Mucosa of descending colon (tissue), 3 donors: ENCODE measurements at regions not wholly inside any gene's neighbourhood (a gene's known extent, or its start where the extent isn't known, plus 50 kb on each side); places are given as distances from the start of the nearest gene placed in this dataset.

Source experiments
- ATAC-seq: fragments of 200-7000 bp; cut with Tn5 transposase; one replicate; pipeline ENCODE4 v1.9.1; 2020; ENCODE audit warnings: mild to moderate bottlenecking, moderate library complexity
- DNase-seq, 3 donors: peaks; one replicate each; pipeline ENCODE4 v3.0.0-alpha.2; 2020
- H3K36me3 ChIP-seq: fragments of 200-600 bp; one replicate; pipeline ENCODE4 v1.8.0; 2021; ENCODE audit warnings: low read depth, mild to moderate bottlenecking
- H3K4me1 ChIP-seq: fragments of 200-600 bp; one replicate; pipeline ENCODE4 v1.8.0; 2021; ENCODE audit warnings: low read depth, mild to moderate bottlenecking
- H3K4me3 ChIP-seq: fragments of 200-600 bp; one replicate; pipeline ENCODE4 v1.8.0; 2021; ENCODE audit warnings: mild to moderate bottlenecking
- H3K9me3 ChIP-seq: fragments of 200-600 bp; one replicate; pipeline ENCODE4 v1.8.0; 2021; ENCODE audit warnings: mild to moderate bottlenecking
- CTCF ChIP-seq: fragments of 200-600 bp; IDR thresholded peaks from one replicate; pipeline ENCODE4 v1.8.0; 2022; ENCODE audit warnings: antibody characterized with exemption, mild to moderate bottlenecking
- intact Hi-C, 2 donors: fragments of 100-400 bp; cut with DNase I in 1 of 2; cut with micrococcal nuclease in 1 of 2; formaldehyde crosslinking; loops; one replicate each; pipeline versions ENCODE4 v1.11.0 to v1.11.1; 2022; cut with DNase I, micrococcal nuclease
- donor health status: DM: no; HTN: no; CAD: no; lungs with moderate emphysema.
- donor health status: DM: no; HTN: no; CAD: no.
- donor health status: DM: no; HTN: yes; CAD: no.

- no peak for TF ChIP-seq CTCF
- intact Hi-C loops, result no loop called here
- no peaks in the 10 kb centered on the region for H3K9me3 ChIP-seq
- ATAC-seq, result no peak
- H3K4me1 ChIP-seq, result no peaks in the 10 kb centered on the region
- no peak overlapping the region for H3K4me3 ChIP-seq
- no peak for DNase-seq
- H3K36me3 ChIP-seq, result no peaks in the 10 kb centered on the region
Observed at GRCh38 chr16:6571044-6571443, 761.6 kb upstream of the RBFOX1 start.

GRCh38 chr16:6570530-6570929 lies 762.1 kb upstream of the RBFOX1 start:
- TF ChIP-seq CTCF, result no peak
- Histone ChIP-seq H3K4me3 (no peak overlapping the region), H3K36me3 (no peaks in the 10 kb centered on the region), H3K9me3 (no peaks in the 10 kb centered on the region), H3K4me1 (no peaks in the 10 kb centered on the region)
- no peak for DNase-seq
- ATAC-seq, result no peak
- intact Hi-C loops, result no loop called here

GRCh38 chr16:6562986-6563385 lies 769.7 kb upstream of the RBFOX1 start:
- intact Hi-C loops, result no loop called here
- Histone ChIP-seq H3K9me3 (no peaks in the 10 kb centered on the region), H3K4me1 (no peaks in the 10 kb centered on the region), H3K36me3 (no peaks in the 10 kb centered on the region), H3K4me3 (no peak overlapping the region)
- TF ChIP-seq CTCF, result no peak
- ATAC-seq (no peak), DNase-seq (no peak)

- Histone ChIP-seq H3K4me1 (no peaks in the 10 kb centered on the region), H3K36me3 (no peaks in the 10 kb centered on the region), H3K4me3 (no peak overlapping the region), H3K9me3 (no peaks in the 10 kb centered on the region)
- ATAC-seq, result no peak
- no peak for TF ChIP-seq CTCF
- no peak for DNase-seq
- intact Hi-C loops, result no loop called here
Observed at GRCh38 chr16:6560306-6561100, 772.1 kb upstream of the RBFOX1 start.

GRCh38 chr16:6558661-6559060 lies 774.0 kb upstream of the RBFOX1 start:
- H3K9me3 ChIP-seq, result no peaks in the 10 kb centered on the region
- no peaks in the 10 kb centered on the region for H3K36me3 ChIP-seq
- no peaks in the 10 kb centered on the region for H3K4me1 ChIP-seq
- ATAC-seq (no peak), DNase-seq (no peak)
- intact Hi-C loops, result no loop called here
- TF ChIP-seq CTCF, result no peak
- H3K4me3 ChIP-seq, result no peak overlapping the region

GRCh38 chr16:6558126-6558525 lies 774.5 kb upstream of the RBFOX1 start:
- no peak for TF ChIP-seq CTCF
- DNase-seq (no peak), ATAC-seq (no peak)

More at GRCh38 chr16:6558126-6558525, 774.5 kb upstream of the RBFOX1 start:
- no peaks in the 10 kb centered on the region for H3K36me3 ChIP-seq
- H3K4me3 ChIP-seq, result no peak overlapping the region
- intact Hi-C loops, result no loop called here
- H3K4me1 ChIP-seq, result no peaks in the 10 kb centered on the region
- no peaks in the 10 kb centered on the region for H3K9me3 ChIP-seq
